H7 (cell line): ENCODE measurements at regions not wholly inside any gene's neighbourhood (a gene's known extent, or its start where the extent isn't known, plus 50 kb on each side); places are given as distances from the start of the nearest gene placed in this dataset.

Experiments
- DNase-seq: peaks from one replicate; pipeline ENCODE4 v3.0.0; 2012
- H3K27me3 ChIP-seq: 2 replicates; pipeline ENCODE4 v1.6.0; 2011; ENCODE audit warnings: mild to moderate bottlenecking, low read length; ENCODE audit not compliant: control insufficient read depth, insufficient read depth
- H3K36me3 ChIP-seq: replicated peaks from 2 replicates; pipeline ENCODE4 v1.5.1; 2011; ENCODE audit warnings: low read length; ENCODE audit not compliant: control insufficient read depth, insufficient read depth
- H3K4me3 ChIP-seq: 2 replicates; pipeline ENCODE4 v1.5.1; 2011; ENCODE audit warnings: low read depth, mild to moderate bottlenecking, control low read depth, low read length, moderate library complexity; ENCODE audit not compliant: insufficient read depth

DNA sequence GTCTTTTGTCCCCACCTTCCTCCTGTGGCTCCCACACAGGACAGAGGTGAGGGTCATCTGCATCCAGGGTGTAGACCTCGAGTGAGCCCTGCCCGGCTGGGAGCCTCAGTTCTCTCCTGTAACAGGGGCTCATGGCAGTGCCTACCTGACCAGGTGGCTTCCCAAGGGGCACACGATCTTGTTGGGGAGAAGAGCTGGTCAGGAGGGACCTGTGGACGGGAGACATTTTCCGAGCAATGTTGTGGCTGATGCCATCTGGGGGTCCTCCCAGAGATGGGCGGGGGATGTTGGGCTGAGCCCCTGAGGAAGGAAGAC lies 51.9 kb downstream of the CEBPB start:
- Histone ChIP-seq H3K27me3 (no peaks in the 10 kb centered on the region), H3K4me3 (no peak overlapping the region), H3K36me3 (no peaks in the 10 kb centered on the region)
- no peak for DNase-seq

DNA sequence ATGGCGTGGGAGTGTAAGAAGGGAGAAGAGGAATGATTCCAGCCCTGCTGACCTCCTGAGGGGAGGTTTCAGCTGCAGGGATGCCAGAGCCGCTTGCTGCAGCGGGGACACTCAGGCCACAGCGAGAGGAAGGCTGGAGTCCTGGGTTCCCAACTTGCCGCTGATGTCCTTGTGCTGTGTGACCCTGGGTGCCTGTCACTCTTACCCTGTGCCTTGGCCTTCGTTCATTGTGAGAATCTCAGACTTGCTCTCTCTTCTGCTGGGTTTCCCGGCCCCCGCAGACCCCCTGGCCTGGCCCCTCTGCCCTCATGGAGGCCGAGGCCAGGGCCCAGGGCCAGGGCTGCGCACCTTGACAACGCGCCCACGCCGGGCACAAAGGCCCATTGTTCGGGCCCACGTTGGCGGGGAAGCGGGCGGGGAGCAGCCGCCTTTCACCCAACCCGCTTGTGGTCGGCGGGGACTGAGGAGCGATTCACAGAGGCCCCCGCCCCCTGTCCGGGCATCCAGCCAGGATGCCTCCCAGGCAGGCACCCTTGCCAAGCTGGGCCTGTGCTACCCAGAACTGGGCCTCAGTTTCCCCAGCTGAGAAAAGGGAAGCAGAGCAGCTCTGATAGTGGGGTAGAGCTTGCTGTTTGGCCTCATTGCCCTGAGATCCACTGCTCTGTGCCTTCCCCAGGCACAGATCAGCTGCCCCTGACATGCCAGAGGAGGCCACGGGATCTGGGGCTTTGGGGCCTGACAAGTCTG lies 52.4 kb downstream of the CEBPB start:
- H3K27me3 ChIP-seq, result no peaks in the 10 kb centered on the region
- H3K4me3 ChIP-seq, result no peak overlapping the region
- DNase-seq, result no peak
- no peaks in the 10 kb centered on the region for H3K36me3 ChIP-seq

DNA sequence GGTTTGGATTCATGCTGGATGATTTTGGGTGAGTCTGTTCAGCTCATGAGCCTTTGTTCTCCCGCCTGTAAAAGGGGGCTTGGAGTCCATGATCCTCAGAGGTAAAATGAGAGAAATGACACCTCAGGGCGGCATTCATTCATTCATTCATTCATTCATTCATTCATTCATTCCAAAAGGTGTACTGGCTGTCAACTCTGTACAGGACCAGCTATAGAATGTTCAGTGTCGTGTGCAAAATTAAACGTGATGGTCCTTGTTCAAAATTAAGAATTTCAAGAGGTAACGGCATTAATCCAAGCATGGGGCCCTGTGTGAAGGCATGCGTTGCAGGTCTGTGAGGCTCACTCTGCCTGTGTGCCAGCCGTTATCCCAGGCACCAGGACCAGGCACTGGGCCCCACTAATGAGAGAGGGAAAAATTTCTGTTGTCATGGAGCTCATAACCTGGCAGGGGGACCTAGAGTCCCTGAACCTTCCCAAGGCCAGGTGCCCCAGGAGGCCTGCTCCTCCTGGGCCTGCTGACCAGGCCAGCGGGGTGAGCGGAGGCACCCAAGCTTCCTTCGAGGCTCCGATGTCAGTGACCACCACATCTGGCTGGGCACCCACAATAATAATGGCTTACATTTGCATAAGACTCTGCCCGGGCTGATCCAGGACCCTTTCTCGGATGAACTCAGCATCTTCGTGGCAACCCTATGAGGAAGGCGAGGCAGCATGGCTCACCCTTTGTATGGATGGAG lies 53.2 kb downstream of the CEBPB start:
- no peak overlapping the region for H3K4me3 ChIP-seq
- H3K36me3 ChIP-seq, result no peaks in the 10 kb centered on the region
- no peaks in the 10 kb centered on the region for H3K27me3 ChIP-seq
- DNase-seq, result no peak

DNA sequence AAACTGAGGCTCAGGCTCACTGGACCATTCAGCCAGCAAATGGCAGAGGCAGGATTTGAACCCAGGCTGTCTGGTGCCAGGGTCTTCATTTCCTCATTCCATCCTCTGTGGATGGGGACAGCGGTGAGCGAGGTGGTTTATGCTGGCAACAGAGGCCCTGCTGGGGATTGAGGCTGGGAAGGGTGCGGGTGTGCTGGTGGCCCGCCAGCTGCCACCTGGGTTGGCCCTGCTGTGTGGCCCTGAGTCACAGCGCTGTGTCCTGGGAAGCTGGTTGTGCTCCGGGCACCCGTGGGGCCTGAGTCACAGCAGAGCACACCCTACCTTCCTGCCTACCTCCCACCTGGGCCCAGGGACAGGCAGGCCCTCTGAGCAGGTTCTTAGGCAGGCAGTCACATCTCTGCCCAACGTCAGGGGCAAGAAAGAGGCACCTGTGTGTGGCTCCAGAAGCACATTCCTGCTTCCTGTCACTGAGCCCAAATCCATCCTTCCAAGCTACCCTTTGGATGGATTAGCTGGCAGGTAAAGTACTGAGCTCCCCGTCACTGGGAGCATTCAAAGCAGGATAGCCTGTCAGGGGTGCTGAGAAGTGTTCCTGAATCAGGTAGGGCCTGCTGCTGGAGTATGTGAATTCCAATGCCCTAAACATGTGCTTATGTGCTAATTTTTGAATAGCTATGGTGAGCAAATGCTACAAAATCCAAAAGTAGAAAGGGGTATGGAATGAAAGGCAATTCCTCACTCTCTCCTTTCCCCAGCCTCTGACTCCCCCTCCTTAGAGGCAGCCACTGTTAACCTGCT lies 53.9 kb downstream of the CEBPB start:
- Histone ChIP-seq H3K4me3 (no peak overlapping the region), H3K36me3 (no peaks in the 10 kb centered on the region), H3K27me3 (no peaks in the 10 kb centered on the region)
- DNase-seq, result no peak

DNA sequence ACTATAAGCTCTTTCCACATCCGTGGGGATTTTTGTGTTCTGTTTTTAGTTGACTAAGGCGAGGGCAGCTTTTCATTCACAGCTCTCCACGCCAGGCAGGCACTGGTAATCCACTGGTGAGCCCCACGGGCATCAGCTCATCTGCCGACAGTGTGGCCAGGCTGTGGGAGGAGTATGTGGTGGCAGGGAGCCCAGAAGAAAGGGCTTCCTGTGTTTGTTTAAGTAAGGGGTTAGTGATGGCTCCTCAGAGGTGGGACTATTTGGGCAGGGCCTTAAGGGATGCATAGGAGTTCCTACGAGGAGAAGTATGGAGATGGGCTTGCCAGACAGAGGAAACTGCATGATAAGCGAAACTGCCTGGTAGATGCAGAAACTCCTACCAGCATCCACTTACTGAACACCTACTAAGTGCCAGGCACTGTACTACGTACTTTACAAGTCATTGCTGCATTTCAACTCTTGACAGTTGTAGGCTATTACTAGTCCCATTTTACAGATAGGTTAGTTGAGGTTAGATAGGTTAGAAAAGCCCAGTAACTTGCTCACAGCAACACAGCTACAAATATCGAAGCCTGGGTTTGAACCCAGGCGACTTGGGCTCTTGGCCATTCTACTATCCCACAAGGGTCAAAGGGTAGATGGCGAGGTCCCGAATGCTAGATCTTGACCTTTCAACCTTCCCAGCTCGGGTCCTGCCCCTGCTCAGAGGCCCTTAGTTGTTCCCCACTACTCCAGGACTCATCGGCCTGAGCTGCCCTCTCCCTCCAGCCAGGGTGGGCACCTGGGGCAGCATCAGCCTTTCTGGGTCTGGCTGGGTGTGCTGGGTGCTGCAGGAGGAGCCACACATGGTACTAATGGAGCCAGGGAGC lies 55.1 kb downstream of the CEBPB start:
- no peaks in the 10 kb centered on the region for H3K36me3 ChIP-seq
- no peaks in the 10 kb centered on the region for H3K27me3 ChIP-seq
- H3K4me3 ChIP-seq, result no peak overlapping the region
- DNase-seq, result no peak

DNA sequence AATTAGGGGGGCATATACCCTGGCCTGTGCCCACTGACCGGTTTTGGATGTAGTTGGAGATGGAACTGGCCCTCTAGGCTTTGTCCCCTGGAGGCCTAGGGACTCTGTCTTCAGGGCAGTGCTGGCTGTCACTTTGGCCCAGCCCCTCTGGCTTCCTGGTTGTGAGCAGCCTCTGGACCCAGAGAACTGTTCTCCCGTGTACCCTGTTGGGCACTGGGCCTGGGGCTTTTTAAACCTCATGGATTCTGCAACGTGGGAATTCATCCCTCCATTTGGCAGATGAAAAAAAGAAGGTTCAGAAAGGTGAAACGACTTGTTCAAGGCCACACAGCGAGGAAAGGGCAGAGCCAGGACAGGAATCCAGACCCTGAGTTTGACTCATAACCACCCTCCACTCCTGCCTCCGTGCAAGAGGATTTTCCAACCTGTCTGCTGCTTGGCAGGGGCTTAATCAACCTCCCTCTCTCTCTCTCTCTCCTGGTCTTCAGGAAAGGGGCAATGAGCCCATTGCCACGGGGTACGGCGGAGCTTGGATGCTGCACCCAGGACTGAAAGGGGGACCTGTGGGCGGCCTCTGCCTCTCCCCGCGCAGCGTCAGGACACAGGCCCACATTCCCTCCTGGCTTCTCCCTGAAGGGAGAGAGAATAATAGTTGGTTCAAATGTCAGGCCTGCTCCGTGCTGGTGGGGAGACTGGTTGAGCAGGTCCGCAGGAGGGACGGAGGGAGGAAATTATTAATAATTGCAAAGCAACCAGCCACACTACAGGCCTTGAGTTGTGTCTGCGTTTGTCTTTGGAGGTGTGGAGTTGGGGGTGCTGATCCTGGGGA lies 56.0 kb downstream of the CEBPB start:
- no peak overlapping the region for H3K4me3 ChIP-seq
- H3K27me3 ChIP-seq, result no peaks in the 10 kb centered on the region
- DNase-seq, result no peak
- H3K36me3 ChIP-seq, result no peaks in the 10 kb centered on the region

DNA sequence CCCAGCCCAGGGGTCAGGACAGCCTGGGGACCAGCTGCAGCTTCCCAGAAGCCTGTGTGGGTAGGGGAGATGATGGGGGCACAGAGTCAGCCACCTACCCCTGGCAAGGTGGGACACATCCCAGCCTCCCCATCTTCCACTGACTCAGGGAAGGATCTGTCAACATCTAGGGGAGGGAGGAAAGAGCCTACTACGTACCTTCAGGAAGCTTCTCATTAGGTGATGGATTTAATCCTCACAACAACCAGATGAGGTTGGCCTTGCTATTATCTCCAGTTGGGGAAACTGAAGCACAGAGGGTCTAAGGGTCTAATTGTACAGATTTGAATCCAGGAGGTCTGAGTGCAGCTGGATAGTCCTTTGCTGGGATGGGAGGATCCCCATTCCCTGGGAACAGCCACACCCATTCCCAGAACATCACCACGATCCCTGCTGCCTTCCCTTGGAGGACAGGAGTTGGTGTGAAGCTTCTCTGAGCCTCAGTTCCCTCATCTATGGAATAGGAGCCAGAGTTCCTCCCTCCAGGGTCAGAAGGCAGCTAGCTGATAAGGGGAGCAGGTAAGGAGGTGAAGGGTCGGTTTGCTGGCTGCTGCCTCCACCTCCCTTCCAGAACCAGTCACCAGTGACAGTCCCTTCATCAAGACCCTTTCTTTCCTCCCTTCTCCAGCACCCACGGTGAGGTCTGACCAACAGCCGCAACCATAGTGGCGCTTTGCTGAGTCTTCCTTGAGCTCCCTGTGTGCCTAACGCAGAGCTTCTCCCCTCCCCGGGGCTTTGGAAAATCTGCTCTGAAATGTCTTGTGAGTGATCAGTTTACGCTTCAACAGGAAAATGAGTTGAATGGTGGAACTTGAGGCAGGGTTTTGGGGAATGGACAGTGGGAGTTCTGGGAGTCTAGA lies 56.8 kb downstream of the CEBPB start:
- Histone ChIP-seq H3K36me3 (no peaks in the 10 kb centered on the region), H3K4me3 (no peak overlapping the region), H3K27me3 (no peaks in the 10 kb centered on the region)
- no peak for DNase-seq

DNA sequence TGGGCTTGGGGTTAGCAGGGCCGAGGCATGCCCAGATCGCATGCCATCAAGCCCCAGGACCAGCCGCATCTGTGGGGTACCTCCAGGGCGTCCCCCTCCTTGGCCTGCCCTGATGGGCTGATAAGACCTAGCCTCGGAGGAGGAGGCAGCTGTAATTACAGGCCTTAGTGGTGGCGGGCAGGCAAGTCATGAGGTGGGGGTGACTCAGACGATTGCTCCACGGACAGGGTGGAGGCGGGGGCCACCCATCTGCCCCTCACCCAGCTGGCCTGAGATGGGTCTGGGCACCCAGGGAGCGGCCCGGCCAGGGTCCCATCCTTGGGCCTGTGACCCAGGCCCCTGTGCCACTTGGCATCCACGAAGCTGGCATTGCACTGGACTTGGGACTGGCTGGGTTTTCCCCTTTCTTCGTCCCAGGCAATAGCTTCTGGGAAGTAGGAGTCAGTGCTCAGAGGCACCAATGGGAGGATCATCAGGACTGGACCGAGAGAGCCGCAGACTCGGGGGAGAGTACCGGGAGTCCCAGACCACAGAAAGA lies 57.5 kb downstream of the CEBPB start:
- DNase-seq, result no peak
- no peak overlapping the region for H3K4me3 ChIP-seq
- no peaks in the 10 kb centered on the region for H3K27me3 ChIP-seq
- no peaks in the 10 kb centered on the region for H3K36me3 ChIP-seq

DNA sequence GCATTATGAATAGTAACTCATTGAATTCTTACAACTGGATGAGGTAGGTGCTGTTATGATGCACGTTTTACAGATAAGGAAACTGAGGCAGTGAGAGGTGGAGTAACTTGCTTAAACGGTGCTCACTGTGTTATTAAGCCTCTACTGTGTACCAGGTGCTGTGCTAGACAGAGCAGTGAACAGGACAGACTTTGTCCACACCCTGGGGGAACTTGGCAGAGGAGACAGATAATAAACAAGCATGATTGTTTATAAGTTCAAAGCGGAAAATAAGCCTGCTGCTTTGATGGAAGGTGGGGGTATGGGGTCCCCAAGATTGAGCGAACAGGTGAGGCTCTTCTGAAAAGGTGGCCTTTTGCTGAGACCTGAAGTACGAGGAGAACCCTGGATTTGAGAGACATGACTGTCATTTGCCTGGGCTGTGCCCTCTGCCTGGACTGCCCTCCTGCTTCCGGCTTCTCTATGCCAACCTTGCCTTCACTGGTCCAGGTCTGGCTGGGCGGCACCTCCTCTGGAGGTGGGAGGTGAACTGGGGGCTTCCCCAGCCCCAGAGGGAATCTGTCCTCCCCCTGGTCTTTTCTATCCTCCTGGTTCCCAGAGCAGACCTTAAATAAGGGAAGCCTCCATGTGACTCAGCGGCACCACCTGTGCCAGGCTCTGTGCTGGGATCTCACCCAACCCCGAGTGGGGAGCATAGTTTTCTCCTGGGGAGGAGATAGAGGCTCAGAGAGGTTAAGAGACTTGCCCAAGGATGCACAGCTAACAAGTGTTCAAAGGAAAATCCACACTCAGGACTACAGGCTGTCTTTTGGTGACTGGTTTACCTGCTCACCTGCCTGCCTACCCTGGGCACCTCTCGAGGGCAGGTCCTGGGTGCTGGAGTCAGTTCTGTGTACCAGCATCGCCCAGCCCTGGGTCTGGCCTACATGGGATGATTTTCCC lies 59.1 kb downstream of the CEBPB start:
- DNase-seq, result no peak
- Histone ChIP-seq H3K4me3 (no peak overlapping the region), H3K27me3 (no peaks in the 10 kb centered on the region), H3K36me3 (no peaks in the 10 kb centered on the region)

DNA sequence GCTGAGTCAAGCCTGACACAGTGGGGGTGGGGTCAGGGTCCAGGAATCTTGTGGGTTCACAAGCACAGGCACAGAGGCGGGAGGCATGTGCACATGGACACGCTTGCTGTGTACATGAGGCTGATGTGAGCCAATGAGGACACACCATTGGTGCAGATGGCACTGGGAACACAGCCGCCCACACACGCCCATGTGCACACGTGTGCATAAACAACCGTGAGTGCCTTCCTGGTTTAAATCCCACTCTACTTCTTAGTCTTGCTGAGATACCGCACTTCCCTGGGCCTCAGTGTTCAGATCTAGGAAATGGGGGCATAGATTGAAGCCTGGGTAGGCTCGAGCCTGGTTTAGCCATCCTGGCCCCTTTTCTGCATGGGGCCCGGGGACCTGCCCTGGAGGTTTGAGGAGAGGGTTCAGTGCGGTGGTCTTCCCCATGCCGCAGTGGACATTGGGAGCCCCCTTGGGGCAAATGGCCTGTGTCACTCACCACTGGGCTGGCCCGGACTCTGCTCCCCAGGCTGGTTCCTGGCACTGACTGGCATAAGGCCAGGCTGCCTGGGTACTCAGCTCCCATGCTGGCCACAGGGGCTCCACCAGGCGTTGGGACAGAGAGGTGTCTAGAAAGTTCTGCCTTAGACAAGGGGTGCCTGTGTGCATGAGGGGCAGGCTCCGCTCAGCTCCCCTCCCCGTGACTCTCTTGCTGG lies 60.2 kb downstream of the CEBPB start:
- H3K27me3 ChIP-seq, result no peaks in the 10 kb centered on the region
- DNase-seq, result no peak

DNA sequence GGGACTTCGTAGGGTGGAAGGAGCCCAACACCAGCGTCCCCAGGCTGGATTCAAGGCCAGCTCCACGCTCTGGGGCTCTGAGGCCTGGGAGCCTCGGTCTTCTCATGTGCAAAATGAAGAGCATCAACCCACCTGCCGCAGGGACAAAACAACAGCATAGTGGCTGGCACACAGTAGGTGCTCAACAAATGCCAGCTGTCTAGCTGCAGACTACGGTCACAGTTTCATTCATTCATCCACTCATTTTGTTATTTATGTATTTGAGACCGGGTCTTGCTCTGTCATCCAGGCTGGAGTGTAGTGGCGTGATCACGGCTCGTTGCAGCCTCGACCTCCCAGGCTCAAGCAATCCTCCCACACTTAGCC lies 60.7 kb downstream of the CEBPB start:
- Histone ChIP-seq H3K36me3 (no peaks in the 10 kb centered on the region), H3K27me3 (no peaks in the 10 kb centered on the region), H3K4me3 (no peak overlapping the region)
- DNase-seq, result no peak

More for the DNA sequence above, 60.2 kb downstream of the CEBPB start:
- no peak overlapping the region for H3K4me3 ChIP-seq
- H3K36me3 ChIP-seq, result no peaks in the 10 kb centered on the region
